ENCODE measurements at regions not wholly inside any gene's neighbourhood (a gene's known extent, or its start where the extent isn't known, plus 50 kb on each side); places are given as distances from the start of the nearest gene placed in this dataset.

GRCh38 chr5:66450237-66450636 lies 146.0 kb upstream of the MAST4 start:
- DNase-seq = no peak
- TF ChIP-seq CTCF (IDR thresholded peaks at IDR 0.05; ENCODE audit: partially characterized antibody, unreplicated experiment) = no peak
- no peaks in the 10 kb centered on the region for H3K27me3 Mint-ChIP-seq (ENCODE audit: unreplicated experiment)
- H3K4me1 Mint-ChIP-seq (ENCODE audit: low read depth, unreplicated experiment) = no peaks in the 10 kb centered on the region
- H3K4me3 Mint-ChIP-seq (ENCODE audit: unreplicated experiment) = no peak overlapping the region
- H3K36me3 Mint-ChIP-seq (ENCODE audit: unreplicated experiment) = peaks cover 23% of the 10 kb centered on the region
- H3K9me3 Mint-ChIP-seq (ENCODE audit: unreplicated experiment) = peaks cover 4% of the 10 kb centered on the region
- H3K27ac Mint-ChIP-seq (ENCODE audit: unreplicated experiment) = no peak overlapping the region

GRCh38 chr5:66450988-66451387 lies 145.2 kb upstream of the MAST4 start:
- Mint-ChIP-seq H3K4me1 (ENCODE audit: low read depth, unreplicated experiment) (no peaks in the 10 kb centered on the region), H3K27ac (ENCODE audit: unreplicated experiment) (no peak overlapping the region), H3K27me3 (ENCODE audit: unreplicated experiment) (no peaks in the 10 kb centered on the region), H3K36me3 (ENCODE audit: unreplicated experiment) (peaks cover 23% of the 10 kb centered on the region), H3K4me3 (ENCODE audit: unreplicated experiment) (no peak overlapping the region), H3K9me3 (ENCODE audit: unreplicated experiment) (peaks cover 4% of the 10 kb centered on the region)
- no peak for DNase-seq
- no peak for TF ChIP-seq CTCF (IDR thresholded peaks at IDR 0.05; ENCODE audit: partially characterized antibody, unreplicated experiment)

- peaks cover 22% of the 10 kb centered on the region for H3K36me3 Mint-ChIP-seq (ENCODE audit: unreplicated experiment)
- peaks cover 4% of the 10 kb centered on the region for H3K9me3 Mint-ChIP-seq (ENCODE audit: unreplicated experiment)
- no peak for DNase-seq
- H3K27ac Mint-ChIP-seq (ENCODE audit: unreplicated experiment) = no peak overlapping the region
- TF ChIP-seq CTCF (IDR thresholded peaks at IDR 0.05; ENCODE audit: partially characterized antibody, unreplicated experiment) = no peak
- H3K27me3 Mint-ChIP-seq (ENCODE audit: unreplicated experiment) = no peaks in the 10 kb centered on the region
- no peak overlapping the region for H3K4me3 Mint-ChIP-seq (ENCODE audit: unreplicated experiment)
- no peaks in the 10 kb centered on the region for H3K4me1 Mint-ChIP-seq (ENCODE audit: low read depth, unreplicated experiment)
Observed at GRCh38 chr5:66452109-66452508, 144.1 kb upstream of the MAST4 start.

- no peak overlapping the region for H3K4me3 Mint-ChIP-seq (ENCODE audit: unreplicated experiment)
- H3K9me3 Mint-ChIP-seq (ENCODE audit: unreplicated experiment) = no peaks in the 10 kb centered on the region
- no peak for DNase-seq
- no peaks in the 10 kb centered on the region for H3K27me3 Mint-ChIP-seq (ENCODE audit: unreplicated experiment)
- H3K27ac Mint-ChIP-seq (ENCODE audit: unreplicated experiment) = no peak overlapping the region
- no peak for TF ChIP-seq CTCF (IDR thresholded peaks at IDR 0.05; ENCODE audit: partially characterized antibody, unreplicated experiment)
- no peaks in the 10 kb centered on the region for H3K4me1 Mint-ChIP-seq (ENCODE audit: low read depth, unreplicated experiment)
- peaks cover 13% of the 10 kb centered on the region for H3K36me3 Mint-ChIP-seq (ENCODE audit: unreplicated experiment)
Observed at GRCh38 chr5:66454186-66455078, 141.8 kb upstream of the MAST4 start.

- Mint-ChIP-seq H3K36me3 (ENCODE audit: unreplicated experiment) (peaks cover 5% of the 10 kb centered on the region), H3K4me1 (ENCODE audit: low read depth, unreplicated experiment) (no peaks in the 10 kb centered on the region), H3K9me3 (ENCODE audit: unreplicated experiment) (no peaks in the 10 kb centered on the region), H3K4me3 (ENCODE audit: unreplicated experiment) (no peak overlapping the region), H3K27ac (ENCODE audit: unreplicated experiment) (no peak overlapping the region), H3K27me3 (ENCODE audit: unreplicated experiment) (no peaks in the 10 kb centered on the region)
- no peak for DNase-seq
- TF ChIP-seq CTCF (IDR thresholded peaks at IDR 0.05; ENCODE audit: partially characterized antibody, unreplicated experiment) = no peak
Observed at GRCh38 chr5:66459728-66460127, 136.5 kb upstream of the MAST4 start.

All from glutamatergic neuron (in vitro differentiated cells).